Skeletal muscle satellite cell (primary cell): ENCODE measurements at regions not wholly inside any gene's neighbourhood (a gene's known extent, or its start where the extent isn't known, plus 50 kb on each side); places are given as distances from the start of the nearest gene placed in this dataset.

Experiments used
- H3K27me3 ChIP-seq: 2 replicates; pipeline ENCODE4 v1.7.0; 2013; ENCODE audit warnings: low read length; ENCODE audit not compliant: control insufficient read depth, insufficient read depth
- H3K36me3 ChIP-seq: 2 replicates; pipeline ENCODE4 v1.7.0; 2013; ENCODE audit warnings: mild to moderate bottlenecking, control low read depth, low read length; ENCODE audit not compliant: insufficient read depth
- H3K4me1 ChIP-seq: 2 replicates; pipeline ENCODE4 v1.7.0; 2013; ENCODE audit warnings: low read length; ENCODE audit not compliant: control insufficient read depth, insufficient read depth
- H3K4me2 ChIP-seq: 2 replicates; pipeline ENCODE4 v1.7.0; 2013; ENCODE audit warnings: mild to moderate bottlenecking, low read length
- H3K4me3 ChIP-seq: 2 replicates; pipeline ENCODE4 v1.7.0; 2013; ENCODE audit warnings: low read length
- H3K9ac ChIP-seq: 2 replicates; pipeline ENCODE4 v1.7.0; 2013; ENCODE audit warnings: mild to moderate bottlenecking, low read depth, low read length, moderate library complexity
- H3K9me3 ChIP-seq: replicated peaks from 2 replicates; pipeline ENCODE4 v1.7.0; 2013; ENCODE audit warnings: mild to moderate bottlenecking, control low read depth, low read length

DNA sequence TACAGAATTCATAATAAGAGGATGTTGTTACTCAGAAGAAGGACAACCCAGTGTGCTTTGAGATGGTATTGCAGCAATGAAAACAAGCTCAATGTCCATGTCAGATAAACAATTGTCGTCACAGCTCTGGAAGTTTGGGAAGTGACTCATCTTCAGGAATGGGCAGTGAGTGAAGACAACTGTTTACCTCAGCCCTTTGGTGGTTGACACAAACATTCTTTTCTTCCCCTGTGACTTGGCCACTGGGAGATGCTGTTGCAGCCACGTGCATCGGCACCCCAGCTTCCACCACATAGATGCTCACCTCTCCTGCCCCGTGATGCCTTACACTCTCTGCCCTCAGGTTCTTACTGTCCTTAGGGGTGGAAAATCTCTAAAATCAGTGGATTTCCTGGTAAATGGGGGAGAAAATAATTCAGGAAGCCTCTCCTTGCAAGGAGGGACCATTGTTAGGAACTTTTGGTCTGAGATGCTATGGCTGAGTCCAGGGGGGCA lies 114.1 kb upstream of the GALNT15 start:
- Histone ChIP-seq H3K4me1 (peaks cover 61% of the 10 kb centered on the region), H3K36me3 (no peaks in the 10 kb centered on the region), H3K9me3 (no peaks in the 10 kb centered on the region), H3K4me2 (peak overlapping the region; percentile 65), H3K9ac (peak overlapping the region; percentile 83), H3K27me3 (no peaks in the 10 kb centered on the region), H3K4me3 (peak overlapping the region; percentile 27)

DNA sequence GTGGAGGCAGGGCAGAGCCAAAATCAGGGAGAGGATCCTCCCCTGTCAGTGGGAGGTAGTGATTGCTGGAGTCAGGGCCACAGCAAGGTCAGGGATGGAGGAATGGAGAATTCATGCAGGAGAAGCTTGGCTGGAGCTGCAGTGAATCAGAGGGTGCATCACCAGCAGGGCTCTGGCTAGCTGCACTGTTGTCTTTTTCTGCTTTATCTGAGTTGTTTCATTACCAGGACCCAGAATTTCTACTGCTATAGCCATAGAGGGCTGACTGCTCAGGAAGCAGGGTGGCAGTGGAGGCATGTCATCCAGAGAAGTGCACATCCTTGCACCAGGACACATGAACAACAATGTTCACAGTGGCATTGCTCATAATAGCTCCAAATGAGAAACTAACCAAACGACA lies 113.5 kb upstream of the GALNT15 start:
- Histone ChIP-seq H3K9me3 (no peaks in the 10 kb centered on the region), H3K4me2 (peak overlapping the region; percentile 65), H3K36me3 (no peaks in the 10 kb centered on the region), H3K27me3 (no peaks in the 10 kb centered on the region), H3K4me1 (peaks cover 58% of the 10 kb centered on the region), H3K9ac (peak overlapping the region; percentile 83), H3K4me3 (peak overlapping the region; percentile 27)

DNA sequence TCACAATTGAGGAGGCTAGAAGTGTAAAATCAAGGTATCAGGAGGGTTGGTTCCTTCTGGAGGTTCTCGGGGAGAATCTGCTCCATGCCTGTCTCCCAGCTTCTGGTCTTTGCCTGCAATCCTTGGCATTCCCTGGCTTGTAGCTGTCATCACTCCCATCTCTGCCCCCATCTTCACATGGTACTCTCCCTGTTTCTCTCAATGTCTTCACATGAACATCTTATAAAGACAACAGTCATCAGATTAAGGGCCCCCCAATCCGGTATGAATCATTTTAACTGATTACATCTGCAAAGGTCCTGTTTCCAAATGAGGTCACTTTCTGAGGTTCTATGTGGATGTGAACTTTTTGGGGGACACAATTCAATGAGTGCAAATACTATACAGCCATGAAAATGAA lies 113.0 kb upstream of the GALNT15 start:
- no peaks in the 10 kb centered on the region for H3K9me3 ChIP-seq
- H3K4me1 ChIP-seq = peaks cover 52% of the 10 kb centered on the region
- no peaks in the 10 kb centered on the region for H3K36me3 ChIP-seq
- no peaks in the 10 kb centered on the region for H3K27me3 ChIP-seq
- H3K4me2 ChIP-seq = peak overlapping the region; percentile 38
- peak overlapping the region; percentile 83 for H3K9ac ChIP-seq
- H3K4me3 ChIP-seq = no peak overlapping the region

DNA sequence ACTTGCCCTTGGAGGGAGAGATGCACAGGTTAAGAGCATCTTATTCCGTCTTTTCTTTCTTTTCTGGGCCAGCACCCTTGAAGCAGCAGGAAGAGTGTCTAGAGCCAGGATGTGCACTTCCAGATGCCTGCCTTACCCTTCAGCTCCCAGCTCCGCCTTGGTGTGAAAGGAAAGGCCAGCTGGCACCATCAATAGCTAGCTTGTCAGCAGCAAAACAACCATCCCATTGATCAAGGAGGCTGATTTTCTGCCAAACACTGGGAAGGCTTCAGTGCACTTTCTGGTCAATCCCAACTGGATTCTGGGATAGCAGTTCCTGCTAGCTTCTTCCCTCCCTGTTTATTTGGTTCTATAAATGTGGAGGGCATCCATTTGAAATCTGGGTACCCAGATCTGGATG lies 110.9 kb upstream of the GALNT15 start:
- no peaks in the 10 kb centered on the region for H3K9me3 ChIP-seq
- H3K27me3 ChIP-seq = no peaks in the 10 kb centered on the region
- H3K4me1 ChIP-seq = peaks cover 63% of the 10 kb centered on the region
- H3K4me3 ChIP-seq = no peak overlapping the region
- no peak overlapping the region for H3K9ac ChIP-seq
- H3K4me2 ChIP-seq = no peak overlapping the region
- no peaks in the 10 kb centered on the region for H3K36me3 ChIP-seq

DNA sequence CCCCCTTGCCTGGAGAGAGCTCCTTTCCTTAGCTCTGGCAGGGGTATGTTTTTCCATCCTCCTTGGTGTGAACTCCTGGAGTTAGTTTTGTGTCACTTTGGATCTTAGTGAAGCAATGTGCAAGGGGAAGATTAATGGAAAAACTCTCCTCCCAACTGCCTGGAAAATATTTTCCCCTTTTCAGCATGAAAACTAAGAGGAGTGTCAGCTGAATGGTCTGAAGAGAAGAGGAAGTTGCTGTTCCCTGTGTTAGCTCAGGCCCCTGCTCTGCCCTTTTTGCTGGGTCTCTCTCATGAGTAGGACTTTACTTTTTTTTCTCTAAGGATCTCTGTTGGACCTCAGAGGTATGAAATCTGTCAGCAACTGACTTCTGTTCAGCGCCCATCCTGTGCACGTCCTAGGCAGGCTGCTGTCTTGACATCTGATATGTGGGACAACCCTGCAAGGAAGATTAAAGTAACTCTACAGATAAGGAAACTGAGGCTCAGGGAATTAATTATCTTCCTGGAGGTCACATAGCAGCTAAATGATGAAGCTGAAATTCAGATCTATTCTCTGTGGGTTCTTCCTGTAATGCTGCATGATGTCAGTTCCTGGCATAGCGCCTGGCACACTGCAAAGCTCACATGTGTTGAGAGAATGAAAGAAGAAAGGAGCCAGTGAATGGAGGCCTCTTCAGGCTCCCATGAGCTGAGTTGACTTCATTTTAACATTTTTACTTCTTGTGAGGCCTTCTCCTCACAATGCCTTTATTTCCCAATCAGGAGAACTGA lies 109.7 kb upstream of the GALNT15 start:
- Histone ChIP-seq H3K4me1 (peaks cover 63% of the 10 kb centered on the region), H3K9ac (peak overlapping the region; percentile 15), H3K9me3 (no peaks in the 10 kb centered on the region), H3K4me2 (no peak overlapping the region), H3K27me3 (no peaks in the 10 kb centered on the region), H3K36me3 (no peaks in the 10 kb centered on the region), H3K4me3 (no peak overlapping the region)

DNA sequence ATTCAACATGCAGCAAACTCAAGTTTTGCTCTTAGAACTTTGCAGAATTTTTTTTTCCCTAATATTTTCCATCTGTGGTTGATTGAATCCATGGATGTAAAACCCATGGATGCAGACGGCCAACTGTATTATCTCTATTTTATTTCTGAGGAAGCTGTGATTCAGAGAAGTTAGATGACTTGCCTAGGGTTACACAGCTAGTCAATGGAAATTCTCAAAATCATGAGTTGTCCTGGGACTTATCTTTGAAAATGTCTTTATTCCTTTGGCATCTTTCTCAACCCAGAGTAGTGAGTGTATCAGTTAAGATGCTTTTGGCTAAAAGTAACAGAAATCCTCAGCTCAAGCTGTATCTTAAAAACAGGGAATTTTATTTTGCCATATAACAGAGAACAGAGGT lies 107.9 kb upstream of the GALNT15 start:
- Histone ChIP-seq H3K4me1 (peaks cover 53% of the 10 kb centered on the region), H3K4me2 (no peak overlapping the region), H3K27me3 (no peaks in the 10 kb centered on the region), H3K36me3 (no peaks in the 10 kb centered on the region), H3K9ac (no peak overlapping the region), H3K4me3 (no peak overlapping the region), H3K9me3 (no peaks in the 10 kb centered on the region)

DNA sequence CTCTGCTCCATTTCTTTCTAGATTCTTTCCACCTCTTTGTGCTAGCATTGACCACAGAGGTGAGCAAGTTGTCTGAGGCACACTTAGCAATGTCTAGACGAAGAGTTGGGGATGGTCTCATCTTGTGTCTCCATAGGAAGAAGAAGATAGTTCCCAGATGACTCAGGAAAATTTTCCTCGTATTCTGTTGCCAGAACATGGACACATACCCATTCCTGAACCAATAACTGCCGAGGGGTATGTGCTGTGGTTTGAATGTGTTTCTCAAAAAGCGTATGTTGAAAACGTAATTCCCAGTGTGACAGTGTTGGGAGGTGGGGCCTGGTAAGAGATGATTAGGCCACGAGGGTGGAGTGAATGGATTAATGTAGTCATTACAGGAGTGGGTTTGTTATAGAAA lies 107.5 kb upstream of the GALNT15 start:
- Histone ChIP-seq H3K4me3 (no peak overlapping the region), H3K9ac (no peak overlapping the region), H3K4me2 (no peak overlapping the region), H3K4me1 (peaks cover 49% of the 10 kb centered on the region), H3K36me3 (no peaks in the 10 kb centered on the region), H3K27me3 (no peaks in the 10 kb centered on the region), H3K9me3 (no peaks in the 10 kb centered on the region)

DNA sequence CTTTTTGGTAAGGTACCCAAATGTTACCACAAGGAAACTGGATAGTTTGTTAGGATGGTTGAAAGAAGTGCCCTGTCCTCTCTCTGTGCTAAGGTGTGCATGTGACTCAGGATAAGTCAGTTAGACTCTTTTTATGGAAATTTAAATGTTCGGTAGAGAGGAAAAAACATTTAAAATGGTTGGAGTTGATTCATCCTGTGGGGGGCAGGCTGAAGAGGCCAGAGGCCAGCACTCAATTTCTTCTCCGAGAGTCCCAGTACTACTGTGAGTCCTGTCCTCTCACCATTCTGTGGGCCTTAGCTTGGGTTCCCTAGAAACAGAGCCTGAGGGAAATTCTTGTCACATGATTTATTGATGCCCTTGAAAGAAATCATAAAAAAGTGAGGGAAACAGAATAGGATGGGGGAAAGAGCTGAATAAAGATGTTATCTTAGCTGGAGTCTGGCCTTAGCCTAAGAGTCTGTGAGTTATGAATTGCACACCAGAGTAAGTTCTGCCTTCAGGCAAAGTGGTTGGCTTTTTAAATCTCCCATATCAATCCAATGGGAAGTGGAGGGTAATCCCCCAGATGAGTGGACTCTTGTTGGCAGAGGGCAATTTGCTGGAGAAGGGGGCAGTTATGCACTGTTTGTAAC lies 106.5 kb upstream of the GALNT15 start:
- Histone ChIP-seq H3K9me3 (no peaks in the 10 kb centered on the region), H3K4me2 (no peak overlapping the region), H3K36me3 (no peaks in the 10 kb centered on the region), H3K27me3 (no peaks in the 10 kb centered on the region), H3K9ac (peak overlapping the region; percentile 46), H3K4me3 (no peak overlapping the region), H3K4me1 (peaks cover 53% of the 10 kb centered on the region)

DNA sequence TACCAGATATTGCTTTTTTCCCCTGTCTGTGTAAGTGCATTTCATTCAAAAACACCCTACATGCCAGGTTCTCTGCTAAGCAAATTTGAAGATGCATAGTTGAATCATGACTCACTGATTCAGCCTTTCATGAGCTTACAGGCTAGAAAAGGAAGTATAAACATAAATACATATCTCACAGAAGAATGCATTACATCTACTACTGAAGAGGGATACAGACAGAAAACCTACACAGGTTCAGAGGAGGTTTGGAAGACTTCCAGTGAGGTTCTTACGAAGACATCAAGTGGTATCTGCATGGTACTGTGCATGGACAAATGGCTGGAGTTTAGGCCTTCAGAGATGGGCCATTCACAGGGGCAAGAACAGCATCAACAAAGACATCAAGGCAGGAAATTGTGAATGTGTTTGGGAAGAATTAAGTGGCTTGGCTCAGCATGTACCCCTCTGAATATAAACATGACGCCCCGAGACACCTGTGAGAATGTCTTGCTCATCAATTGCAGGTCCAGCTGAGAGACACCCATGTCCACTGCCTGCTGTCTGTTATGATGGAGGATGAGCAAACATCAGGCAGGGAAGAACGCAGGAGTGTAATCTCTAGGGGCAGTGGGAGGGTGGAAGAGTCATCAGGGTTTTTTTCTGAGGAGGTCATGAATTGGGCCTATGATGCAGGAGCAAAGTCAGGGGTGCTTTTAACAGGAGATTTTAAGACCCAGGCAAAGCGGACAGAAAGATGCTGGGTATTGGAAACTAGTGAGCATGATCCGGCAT lies 105.1 kb upstream of the GALNT15 start:
- no peaks in the 10 kb centered on the region for H3K36me3 ChIP-seq

DNA sequence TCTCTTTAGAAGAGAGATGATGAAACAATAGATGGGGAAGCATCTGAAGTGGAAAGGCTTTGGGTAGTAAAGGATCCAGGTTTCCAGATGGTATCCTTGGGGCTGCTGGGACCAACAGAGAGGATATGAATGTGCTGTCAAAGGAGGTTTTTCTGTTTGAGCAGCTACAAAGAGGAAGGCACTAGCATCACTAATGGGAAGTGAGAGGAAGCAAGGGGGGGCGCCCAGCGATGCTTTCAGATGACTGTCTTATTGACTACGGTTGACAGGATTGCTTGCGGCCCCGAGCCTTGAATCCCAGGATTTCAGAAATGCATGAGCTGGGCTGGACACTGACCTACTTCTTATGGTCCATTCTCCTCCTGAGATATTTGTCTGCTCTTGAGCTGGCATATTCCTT lies 103.8 kb upstream of the GALNT15 start:
- no peak overlapping the region for H3K4me3 ChIP-seq
- no peaks in the 10 kb centered on the region for H3K27me3 ChIP-seq
- peaks cover 62% of the 10 kb centered on the region for H3K4me1 ChIP-seq
- no peaks in the 10 kb centered on the region for H3K9me3 ChIP-seq
- no peaks in the 10 kb centered on the region for H3K36me3 ChIP-seq
- H3K9ac ChIP-seq = no peak overlapping the region
- no peak overlapping the region for H3K4me2 ChIP-seq

More for the DNA sequence above, 105.1 kb upstream of the GALNT15 start:
- Histone ChIP-seq H3K4me1 (peaks cover 67% of the 10 kb centered on the region), H3K4me2 (peak overlapping the region; percentile 30), H3K9me3 (no peaks in the 10 kb centered on the region), H3K9ac (peak overlapping the region; percentile 46), H3K27me3 (no peaks in the 10 kb centered on the region), H3K4me3 (no peak overlapping the region)

DNA sequence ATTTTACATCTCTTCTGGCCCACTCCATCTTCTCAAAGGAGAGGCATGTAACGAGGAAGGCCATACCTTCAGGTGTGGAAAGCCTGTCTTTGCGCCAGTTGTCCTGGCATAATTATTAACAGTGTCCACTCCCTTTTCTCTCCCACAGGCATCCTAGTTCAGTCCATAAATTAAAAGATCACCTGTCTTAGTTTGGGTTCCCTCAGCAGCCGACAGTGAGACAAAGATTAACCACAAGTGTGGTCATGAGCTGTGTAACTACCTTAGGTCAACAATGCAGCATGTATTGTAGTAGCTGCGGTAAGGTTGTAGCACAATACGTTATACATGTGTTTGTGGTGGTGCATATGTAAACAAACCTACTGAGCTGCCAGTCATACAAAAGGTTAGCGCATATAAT lies 103.3 kb upstream of the GALNT15 start:
- Histone ChIP-seq H3K9me3 (no peaks in the 10 kb centered on the region), H3K36me3 (no peaks in the 10 kb centered on the region), H3K4me1 (peaks cover 62% of the 10 kb centered on the region), H3K9ac (no peak overlapping the region), H3K4me3 (no peak overlapping the region), H3K4me2 (no peak overlapping the region), H3K27me3 (no peaks in the 10 kb centered on the region)
